Erythroblast (primary cell): ENCODE measurements at regions not wholly inside any gene's neighbourhood (a gene's known extent, or its start where the extent isn't known, plus 50 kb on each side); places are given as distances from the start of the nearest gene placed in this dataset.

Experiments
- GATA1 ChIP-seq: IDR thresholded peaks from 2 replicates; pipeline ENCODE4 v1.6.1; 2011; ENCODE audit warnings: low read depth, mild to moderate bottlenecking, control low read depth, low read length, moderate library complexity
- POLR2A ChIP-seq: IDR thresholded peaks from 2 replicates; pipeline ENCODE4 v1.6.1; 2011; ENCODE audit warnings: mild to moderate bottlenecking, low read length

GRCh38 chr18:26637983-26638382, 89.6 kb upstream of the KCTD1 start:
- no peak for TF ChIP-seq POLR2A
- no peak for TF ChIP-seq GATA1
